GM12878 (cell line): ENCODE measurements at regions not wholly inside any gene's neighbourhood (a gene's known extent, or its start where the extent isn't known, plus 50 kb on each side); places are given as distances from the start of the nearest gene placed in this dataset.

Source experiments
- BACH1 ChIP-seq: fragments of 450-650 bp; IDR thresholded peaks from 2 replicates; pipeline ENCODE4 v1.6.1; 2017; ENCODE audit warnings: mild to moderate bottlenecking, borderline replicate concordance
- CTCF ChIP-seq, 3 experiments: IDR thresholded peaks in 2 of 3; conservative IDR thresholded peaks in 1 of 3; 2 replicates each; pipeline ENCODE4 v1.5.1; 2011; ENCODE audit warnings: low read depth in 3 of 3, low read length in 3 of 3, mild to moderate bottlenecking in 3 of 3, control low read depth in 2 of 3, moderate library complexity in 2 of 3, inconsistent platforms in 1 of 3, mixed read lengths in 1 of 3; ENCODE audit not compliant: control insufficient read depth in 2 of 3, insufficient read depth in 1 of 3; ENCODE audit errors: extremely low read depth in 1 of 3
- HDAC6 ChIP-seq: fragments of 200-600 bp; sonication (generic); IDR thresholded peaks from one replicate; pipeline ENCODE4 v1.8.0; 2017; ENCODE audit warnings: antibody characterized with exemption; ENCODE audit not compliant: unreplicated experiment
- JUND ChIP-seq: IDR thresholded peaks from 2 replicates; pipeline ENCODE4 v1.6.1; 2012; ENCODE audit warnings: low read depth, mild to moderate bottlenecking, low read length, improper control_type of control experiment, moderate library complexity
- NRF1 ChIP-seq: conservative IDR thresholded peaks from 2 replicates; pipeline ENCODE4 v1.6.1; 2011; ENCODE audit warnings: mild to moderate bottlenecking, low read depth, low read length, improper control_type of control experiment
- RAD21 ChIP-seq: IDR thresholded peaks from 2 replicates; pipeline ENCODE4 v1.6.1; 2011; ENCODE audit warnings: mild to moderate bottlenecking, low read depth, low read length, moderate library complexity; ENCODE audit not compliant: insufficient read depth
- RCOR1 ChIP-seq: conservative IDR thresholded peaks from 2 replicates; pipeline ENCODE4 v1.6.1; 2012; ENCODE audit warnings: low read depth, low read length, improper control_type of control experiment
- REST ChIP-seq: IDR thresholded peaks from 2 replicates; pipeline ENCODE4 v1.6.1; 2012; ENCODE audit warnings: mild to moderate bottlenecking, low read depth, low read length
- SUZ12 ChIP-seq: fragments of 200-600 bp; sonication (generic); IDR thresholded peaks from one replicate; pipeline ENCODE4 v1.6.1; 2018; ENCODE audit warnings: antibody characterized with exemption, mild to moderate bottlenecking; ENCODE audit not compliant: unreplicated experiment
- ZBTB40 ChIP-seq: fragments of 450-650 bp; IDR thresholded peaks from 2 replicates; pipeline ENCODE4 v1.6.1; 2016; ENCODE audit warnings: mild to moderate bottlenecking, moderate library complexity, borderline replicate concordance
- ZZZ3 ChIP-seq: IDR thresholded peaks from 2 replicates; pipeline ENCODE4 v1.6.1; 2011; ENCODE audit warnings: low read depth; ENCODE audit not compliant: control insufficient read depth, insufficient read length
- TF ChIP-seq, protein P1 (sequence below): fragments of 450-650 bp; IDR thresholded peaks from 2 replicates; pipeline ENCODE4 v1.6.1; 2018; ENCODE audit warnings: borderline replicate concordance, mild to moderate bottlenecking; ENCODE audit not compliant: partially characterized antibody

GRCh38 chr2:95757988-95758387, 166.2 kb downstream of the TRIM43 start:
- TF ChIP-seq HDAC6 (no peak), BACH1 (no peak), RCOR1 (no peak), ZBTB40 (no peak), JUND (no peak), SUZ12 (no peak), CTCF (IDR thresholded peaks at IDR 0.05 in 2 of 3, conservative IDR thresholded peaks at IDR 0.05 in 1 of 3; ENCODE audit: control insufficient read depth in 2 of 3, extremely low read depth in 1 of 3, insufficient read depth in 1 of 3, low read depth in 3 of 3, low read length in 3 of 3) (no peak), RAD21 (no peak), NRF1 (no peak), ZZZ3 (no peak), REST (no peak)
- TF ChIP-seq, protein P1, sequence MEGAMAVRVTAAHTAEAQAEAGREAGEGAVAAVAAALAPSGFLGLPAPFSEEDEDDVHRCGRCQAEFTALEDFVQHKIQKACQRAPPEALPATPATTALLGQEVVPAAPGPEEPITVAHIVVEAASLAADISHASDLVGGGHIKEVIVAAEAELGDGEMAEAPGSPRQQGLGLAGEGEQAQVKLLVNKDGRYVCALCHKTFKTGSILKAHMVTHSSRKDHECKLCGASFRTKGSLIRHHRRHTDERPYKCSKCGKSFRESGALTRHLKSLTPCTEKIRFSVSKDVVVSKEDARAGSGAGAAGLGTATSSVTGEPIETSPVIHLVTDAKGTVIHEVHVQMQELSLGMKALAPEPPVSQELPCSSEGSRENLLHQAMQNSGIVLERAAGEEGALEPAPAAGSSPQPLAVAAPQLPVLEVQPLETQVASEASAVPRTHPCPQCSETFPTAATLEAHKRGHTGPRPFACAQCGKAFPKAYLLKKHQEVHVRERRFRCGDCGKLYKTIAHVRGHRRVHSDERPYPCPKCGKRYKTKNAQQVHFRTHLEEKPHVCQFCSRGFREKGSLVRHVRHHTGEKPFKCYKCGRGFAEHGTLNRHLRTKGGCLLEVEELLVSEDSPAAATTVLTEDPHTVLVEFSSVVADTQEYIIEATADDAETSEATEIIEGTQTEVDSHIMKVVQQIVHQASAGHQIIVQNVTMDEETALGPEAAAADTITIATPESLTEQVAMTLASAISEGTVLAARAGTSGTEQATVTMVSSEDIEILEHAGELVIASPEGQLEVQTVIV: no peak
